Activated naive CD8-positive, alpha-beta T cell (primary cell): ENCODE measurements at regions not wholly inside any gene's neighbourhood (a gene's known extent, or its start where the extent isn't known, plus 50 kb on each side); places are given as distances from the start of the nearest gene placed in this dataset.

Experiments
- H3K27ac Mint-ChIP-seq: one replicate; pipeline ENCODE4 v1.8.0; 2021; ENCODE audit warnings: mixed read lengths
- H3K27me3 Mint-ChIP-seq: one replicate; pipeline ENCODE4 v1.8.0; 2021; ENCODE audit warnings: mixed read lengths
- H3K36me3 Mint-ChIP-seq: one replicate; pipeline ENCODE4 v1.8.0; 2021; ENCODE audit warnings: mixed read lengths
- H3K4me1 Mint-ChIP-seq: one replicate; pipeline ENCODE4 v1.8.0; 2021; ENCODE audit warnings: low read depth, mixed read lengths
- H3K4me3 Mint-ChIP-seq: one replicate; pipeline ENCODE4 v1.8.0; 2021; ENCODE audit warnings: mild to moderate bottlenecking, mixed read lengths
- H3K9me3 Mint-ChIP-seq: one replicate; pipeline ENCODE4 v1.8.0; 2021; ENCODE audit warnings: low read depth, mixed read lengths

- Mint-ChIP-seq H3K27ac (no peak overlapping the region), H3K36me3 (no peaks in the 10 kb centered on the region), H3K27me3 (peaks cover 8% of the 10 kb centered on the region), H3K4me3 (no peak overlapping the region), H3K4me1 (no peaks in the 10 kb centered on the region), H3K9me3 (no peaks in the 10 kb centered on the region)
Observed at GRCh38 chr1:3954170-3955169, 54.4 kb upstream of the C1orf174 start.

DNA sequence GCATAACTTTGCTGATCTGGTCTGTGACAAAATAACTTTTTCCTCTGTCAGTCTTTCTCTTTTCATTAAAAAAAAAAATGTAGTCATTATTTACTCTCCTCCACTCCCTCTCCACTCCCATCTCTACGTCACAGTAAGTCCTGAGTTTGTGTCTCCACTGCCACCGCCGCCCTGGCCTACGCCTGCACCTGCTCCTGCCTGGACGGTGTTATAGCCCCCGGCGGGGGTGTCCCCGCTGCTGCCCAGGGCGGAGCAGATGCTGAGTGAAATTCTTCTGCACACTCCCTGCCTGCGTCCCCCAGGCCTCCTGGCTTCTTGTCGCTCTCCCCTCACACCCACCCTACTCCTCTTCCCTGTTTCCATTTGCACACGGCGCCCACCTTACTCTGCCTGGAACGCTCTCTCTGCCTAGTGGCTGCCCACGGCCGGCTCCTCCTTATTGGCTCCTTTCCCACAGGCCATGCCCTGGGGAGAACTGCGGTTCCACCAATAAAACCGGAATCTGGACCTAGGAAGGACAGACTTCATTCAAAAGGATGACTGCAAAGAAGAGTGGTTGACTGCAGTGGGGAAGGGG is 55.2 kb upstream of the C1orf174 start:
- no peak overlapping the region for H3K27ac Mint-ChIP-seq
- H3K27me3 Mint-ChIP-seq = peaks cover 8% of the 10 kb centered on the region
- no peaks in the 10 kb centered on the region for H3K36me3 Mint-ChIP-seq
- no peaks in the 10 kb centered on the region for H3K4me1 Mint-ChIP-seq
- H3K9me3 Mint-ChIP-seq = no peaks in the 10 kb centered on the region
- H3K4me3 Mint-ChIP-seq = no peak overlapping the region

DNA sequence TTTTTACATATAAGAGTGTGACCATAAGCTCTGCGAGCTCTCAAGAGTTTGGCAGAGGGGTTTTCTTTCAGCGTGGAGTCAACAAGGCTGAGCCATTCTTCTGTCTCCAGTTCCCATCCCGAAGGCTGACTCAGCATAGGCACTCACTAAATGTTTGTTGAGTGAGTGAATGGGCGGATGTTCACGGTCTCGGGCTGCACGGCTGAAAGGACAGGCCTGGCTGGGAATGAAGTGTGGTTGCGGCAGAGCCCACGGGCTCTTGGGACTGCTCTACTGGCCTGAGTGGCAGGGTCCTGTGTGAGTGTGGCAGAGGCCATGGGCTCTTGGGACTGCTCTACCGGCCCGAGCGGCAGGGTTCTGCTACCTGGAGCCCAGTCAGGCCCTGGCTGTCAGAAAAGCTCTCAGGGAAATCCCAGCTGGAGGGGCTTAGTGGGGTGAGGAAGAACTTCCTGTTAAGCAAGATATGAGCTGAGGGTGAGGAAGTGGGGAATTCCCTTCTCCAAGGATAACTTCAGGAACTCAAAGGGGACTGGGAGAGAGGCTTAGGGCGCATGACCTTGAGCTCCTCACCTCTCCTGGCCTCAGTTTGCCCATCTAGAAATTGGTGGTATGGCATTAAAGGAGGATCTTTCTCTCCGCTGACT is 56.6 kb upstream of the C1orf174 start:
- no peak overlapping the region for H3K27ac Mint-ChIP-seq
- no peaks in the 10 kb centered on the region for H3K4me1 Mint-ChIP-seq
- H3K4me3 Mint-ChIP-seq = no peak overlapping the region
- peaks cover 8% of the 10 kb centered on the region for H3K27me3 Mint-ChIP-seq
- H3K9me3 Mint-ChIP-seq = no peaks in the 10 kb centered on the region
- H3K36me3 Mint-ChIP-seq = no peaks in the 10 kb centered on the region

- Mint-ChIP-seq H3K9me3 (no peaks in the 10 kb centered on the region), H3K4me3 (no peak overlapping the region), H3K27ac (no peak overlapping the region)
Observed at GRCh38 chr1:3959361-3959760, 59.3 kb upstream of the C1orf174 start.

DNA sequence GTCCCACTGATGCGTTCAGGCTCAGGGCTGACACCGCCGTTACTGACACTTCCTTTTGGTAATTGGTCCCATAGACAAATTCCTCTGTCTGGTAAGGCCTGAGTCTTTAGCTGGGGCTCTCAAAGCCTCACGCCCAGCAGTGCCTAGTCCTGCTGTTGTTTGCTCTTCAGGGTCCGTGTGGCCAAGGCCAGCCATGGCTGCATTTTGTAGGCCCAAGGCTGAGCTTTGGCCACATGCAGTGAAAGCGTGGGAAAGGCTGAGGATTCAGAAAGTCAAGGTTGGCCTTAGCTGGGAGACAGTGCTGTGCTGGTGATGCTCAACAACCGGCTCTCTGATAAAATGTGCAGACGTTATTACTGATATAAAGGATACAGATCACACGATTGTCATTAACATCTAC is 63.5 kb upstream of the C1orf174 start:
- Mint-ChIP-seq H3K9me3 (peaks cover 4% of the 10 kb centered on the region), H3K27ac (no peak overlapping the region), H3K4me1 (no peaks in the 10 kb centered on the region), H3K36me3 (no peaks in the 10 kb centered on the region), H3K27me3 (peaks cover 5% of the 10 kb centered on the region), H3K4me3 (no peak overlapping the region)

More at GRCh38 chr1:3959361-3959760, 59.3 kb upstream of the C1orf174 start:
- Mint-ChIP-seq H3K27me3 (peaks cover 3% of the 10 kb centered on the region), H3K36me3 (no peaks in the 10 kb centered on the region), H3K4me1 (no peaks in the 10 kb centered on the region)

GRCh38 chr1:3965693-3966092 is 65.6 kb upstream of the C1orf174 start:
- H3K27me3 Mint-ChIP-seq = peaks cover 7% of the 10 kb centered on the region
- H3K9me3 Mint-ChIP-seq = peaks cover 4% of the 10 kb centered on the region
- H3K4me3 Mint-ChIP-seq = no peak overlapping the region
- no peaks in the 10 kb centered on the region for H3K36me3 Mint-ChIP-seq
- no peak overlapping the region for H3K27ac Mint-ChIP-seq
- H3K4me1 Mint-ChIP-seq = no peaks in the 10 kb centered on the region

- peaks cover 4% of the 10 kb centered on the region for H3K9me3 Mint-ChIP-seq
- H3K27ac Mint-ChIP-seq = no peak overlapping the region
- H3K4me1 Mint-ChIP-seq = no peaks in the 10 kb centered on the region
- H3K36me3 Mint-ChIP-seq = no peaks in the 10 kb centered on the region
- H3K27me3 Mint-ChIP-seq = peaks cover 11% of the 10 kb centered on the region
- H3K4me3 Mint-ChIP-seq = no peak overlapping the region
Observed at GRCh38 chr1:3968851-3969250, 68.8 kb upstream of the C1orf174 start.

GRCh38 chr1:3971981-3972380 is 71.9 kb upstream of the C1orf174 start:
- Mint-ChIP-seq H3K27ac (no peak overlapping the region), H3K4me1 (no peaks in the 10 kb centered on the region), H3K27me3 (peaks cover 14% of the 10 kb centered on the region), H3K36me3 (no peaks in the 10 kb centered on the region), H3K9me3 (peaks cover 4% of the 10 kb centered on the region), H3K4me3 (no peak overlapping the region)

DNA sequence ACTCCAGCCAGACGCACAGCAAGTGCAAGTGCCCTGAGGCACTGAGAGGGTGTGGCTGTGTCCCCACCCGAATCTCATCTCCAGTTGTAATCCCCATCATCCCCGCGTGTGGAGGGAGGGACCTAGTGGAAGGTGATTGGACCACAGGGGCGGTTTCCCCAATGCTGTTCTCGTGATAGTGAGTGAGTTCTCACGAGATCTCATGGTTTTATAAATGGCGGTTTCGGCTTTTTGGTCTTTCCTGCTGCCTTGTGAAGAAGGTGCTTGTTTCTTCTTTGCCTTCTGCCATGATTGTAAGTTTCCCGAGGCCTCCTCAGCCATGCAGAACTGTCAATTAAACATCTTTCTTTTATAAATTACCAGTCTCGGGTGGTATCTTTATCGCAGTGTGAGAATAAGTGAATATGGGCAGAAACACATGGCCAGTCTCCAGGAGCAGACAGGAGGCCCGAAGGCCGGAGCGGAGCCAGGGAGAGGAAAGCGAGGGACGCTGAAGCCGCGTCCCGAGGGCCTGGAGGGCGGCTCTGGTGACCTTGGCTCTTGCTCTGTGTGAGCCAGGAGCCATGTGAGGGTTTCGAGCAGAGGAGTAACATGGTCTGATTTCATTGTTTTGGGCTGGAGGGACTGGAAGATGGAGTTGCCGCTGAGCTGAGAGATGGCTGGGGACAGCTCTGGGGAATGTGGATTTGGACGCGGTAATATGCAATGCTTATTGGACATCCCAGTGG is 76.0 kb upstream of the C1orf174 start:
- H3K9me3 Mint-ChIP-seq = no peaks in the 10 kb centered on the region
- peaks cover 7% of the 10 kb centered on the region for H3K27me3 Mint-ChIP-seq
- no peaks in the 10 kb centered on the region for H3K4me1 Mint-ChIP-seq
- H3K4me3 Mint-ChIP-seq = no peak overlapping the region
- no peak overlapping the region for H3K27ac Mint-ChIP-seq
- H3K36me3 Mint-ChIP-seq = no peaks in the 10 kb centered on the region

DNA sequence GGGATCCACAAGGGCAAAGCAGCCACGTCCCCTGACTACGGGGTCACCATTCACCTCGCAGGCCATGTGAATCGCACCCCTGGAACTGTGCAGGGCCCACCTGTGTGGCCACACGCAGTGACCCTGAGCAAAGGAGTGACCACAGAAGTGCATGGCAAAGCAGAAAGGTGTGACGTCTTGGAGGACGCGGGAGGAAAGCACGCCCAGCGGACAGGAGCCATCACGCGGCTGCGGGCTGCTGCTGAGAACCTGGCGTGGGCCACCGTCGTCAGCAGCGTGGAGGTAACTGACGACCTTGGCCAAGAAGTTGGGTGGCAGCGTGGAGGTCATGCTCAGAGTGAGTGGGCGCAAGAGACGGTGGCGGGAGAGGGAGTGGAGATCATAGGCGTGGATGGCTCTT is 76.7 kb upstream of the C1orf174 start:
- Mint-ChIP-seq H3K4me1 (no peaks in the 10 kb centered on the region), H3K36me3 (no peaks in the 10 kb centered on the region), H3K27ac (no peak overlapping the region), H3K9me3 (no peaks in the 10 kb centered on the region), H3K27me3 (peaks cover 5% of the 10 kb centered on the region), H3K4me3 (no peak overlapping the region)

- no peak overlapping the region for H3K27ac Mint-ChIP-seq
- H3K27me3 Mint-ChIP-seq = peaks cover 7% of the 10 kb centered on the region
- H3K4me3 Mint-ChIP-seq = no peak overlapping the region
- no peaks in the 10 kb centered on the region for H3K9me3 Mint-ChIP-seq
- no peaks in the 10 kb centered on the region for H3K4me1 Mint-ChIP-seq
- H3K36me3 Mint-ChIP-seq = no peaks in the 10 kb centered on the region
Observed at GRCh38 chr1:3978196-3978989, 78.3 kb upstream of the C1orf174 start.

GRCh38 chr1:3978990-3979325 is 78.9 kb upstream of the C1orf174 start:
- Mint-ChIP-seq H3K9me3 (no peaks in the 10 kb centered on the region), H3K27me3 (peaks cover 7% of the 10 kb centered on the region), H3K27ac (no peak overlapping the region), H3K36me3 (no peaks in the 10 kb centered on the region), H3K4me1 (no peaks in the 10 kb centered on the region), H3K4me3 (no peak overlapping the region)

GRCh38 chr1:3981261-3981660 is 81.2 kb upstream of the C1orf174 start:
- Mint-ChIP-seq H3K9me3 (no peaks in the 10 kb centered on the region), H3K27ac (no peak overlapping the region), H3K27me3 (peaks cover 6% of the 10 kb centered on the region), H3K4me1 (no peaks in the 10 kb centered on the region), H3K36me3 (no peaks in the 10 kb centered on the region), H3K4me3 (no peak overlapping the region)

- Mint-ChIP-seq H3K9me3 (no peaks in the 10 kb centered on the region), H3K36me3 (no peaks in the 10 kb centered on the region), H3K27me3 (peaks cover 4% of the 10 kb centered on the region), H3K4me1 (no peaks in the 10 kb centered on the region), H3K27ac (no peak overlapping the region), H3K4me3 (no peak overlapping the region)
Observed at GRCh38 chr1:3981746-3982505, 81.9 kb upstream of the C1orf174 start.
